GM23338 (cell line): ENCODE measurements at regions not wholly inside any gene's neighbourhood (a gene's known extent, or its start where the extent isn't known, plus 50 kb on each side); places are given as distances from the start of the nearest gene placed in this dataset.

Source experiments
- ATAC-seq: fragments of 200-7000 bp; cut with Tn5 transposase; 3 replicates; pipeline ENCODE4 v1.9.1; 2020
- DNase-seq: peaks from one replicate; pipeline ENCODE4 v3.0.0-alpha.2; 2015; ENCODE audit warnings: low spot score
- H2AFZ ChIP-seq: fragments of 200-600 bp; sonication (generic); 2 replicates; pipeline ENCODE4 v1.8.0; 2016; ENCODE audit warnings: antibody characterized with exemption, mild to moderate bottlenecking, moderate library complexity
- H3F3A ChIP-seq: fragments of 200-600 bp; sonication (generic); replicated peaks from 2 replicates; pipeline ENCODE4 v1.8.0; 2017; ENCODE audit warnings: antibody characterized with exemption, mixed run types, low read depth
- H3K27ac ChIP-seq: fragments of 200-600 bp; sonication (generic); 2 replicates; pipeline ENCODE4 v1.6.1; 2016; ENCODE audit warnings: low read depth
- H3K27me3 ChIP-seq: fragments of 200-600 bp; sonication (generic); 2 replicates; pipeline ENCODE4 v1.8.0; 2016; ENCODE audit warnings: mild to moderate bottlenecking, mixed run types, moderate library complexity; ENCODE audit not compliant: insufficient read depth
- H3K36me3 ChIP-seq: fragments of 200-600 bp; sonication (generic); 2 replicates; pipeline ENCODE4 v1.8.0; 2016; ENCODE audit warnings: mild to moderate bottlenecking; ENCODE audit not compliant: insufficient read depth
- H3K4me1 ChIP-seq: fragments of 200-600 bp; sonication (generic); 2 replicates; pipeline ENCODE4 v1.8.0; 2016; ENCODE audit warnings: mild to moderate bottlenecking, moderate library complexity; ENCODE audit not compliant: insufficient read depth
- H3K4me2 ChIP-seq: fragments of 200-600 bp; sonication (generic); 2 replicates; pipeline ENCODE4 v1.7.1; 2017; ENCODE audit warnings: mixed run types
- H3K4me3 ChIP-seq: fragments of 200-600 bp; sonication (generic); 2 replicates; pipeline ENCODE4 v1.6.1; 2016; ENCODE audit warnings: mixed run types
- H3K79me2 ChIP-seq: fragments of 200-600 bp; sonication (generic); replicated peaks from 2 replicates; pipeline ENCODE4 v1.8.0; 2017; ENCODE audit warnings: mild to moderate bottlenecking; ENCODE audit not compliant: insufficient read depth
- H3K9me2 ChIP-seq: fragments of 200-600 bp; sonication (generic); 2 replicates; pipeline ENCODE4 v1.8.0; 2017; ENCODE audit not compliant: insufficient read depth
- H4K20me1 ChIP-seq: fragments of 200-600 bp; sonication (generic); replicated peaks from 2 replicates; pipeline ENCODE4 v1.8.0; 2017; ENCODE audit warnings: mild to moderate bottlenecking; ENCODE audit not compliant: insufficient read depth
- H3K27ac Mint-ChIP-seq: 2 replicates; pipeline ENCODE4 v1.8.0; 2020; ENCODE audit warnings: inconsistent platforms, mild to moderate bottlenecking, moderate library complexity, mixed read lengths
- H3K27me3 Mint-ChIP-seq: 3 replicates; pipeline ENCODE4 v1.8.0; 2022; ENCODE audit warnings: low read depth, mild to moderate bottlenecking, moderate library complexity, mixed read lengths, inconsistent platforms; ENCODE audit not compliant: insufficient read depth, poor library complexity
- H3K36me3 Mint-ChIP-seq: 3 replicates; pipeline ENCODE4 v1.8.0; 2021; ENCODE audit warnings: low read depth, mild to moderate bottlenecking, inconsistent platforms, moderate library complexity, mixed read lengths
- H3K4me1 Mint-ChIP-seq: 3 replicates; pipeline ENCODE4 v1.8.0; 2020; ENCODE audit warnings: mild to moderate bottlenecking, inconsistent platforms, mixed read lengths
- H3K4me3 Mint-ChIP-seq: 3 replicates; pipeline ENCODE4 v1.8.0; 2021; ENCODE audit warnings: moderate library complexity, mild to moderate bottlenecking, inconsistent platforms, mixed read lengths
- H3K9me3 Mint-ChIP-seq: 3 replicates; pipeline ENCODE4 v1.8.0; 2020; ENCODE audit warnings: moderate library complexity, mild to moderate bottlenecking, inconsistent platforms, mixed read lengths
- CREB1 ChIP-seq: fragments of 250-450 bp; sonication (Bioruptor Pico); IDR thresholded peaks from 2 replicates; pipeline ENCODE4 v1.5.0; 2020; ENCODE audit warnings: low read depth, mild to moderate bottlenecking, moderate library complexity
- EZH2 ChIP-seq: fragments of 200-600 bp; sonication (generic); IDR thresholded peaks from one replicate; pipeline ENCODE4 v1.8.0; 2017; ENCODE audit warnings: antibody characterized with exemption, mild to moderate bottlenecking, low read depth; ENCODE audit not compliant: unreplicated experiment
- EZH2phosphoT487 ChIP-seq: fragments of 200-600 bp; sonication (generic); IDR thresholded peaks from one replicate; pipeline ENCODE4 v1.8.1; 2018; ENCODE audit warnings: antibody characterized with exemption; ENCODE audit not compliant: unreplicated experiment
- JUNB ChIP-seq: IDR thresholded peaks from one replicate; pipeline ENCODE4 v1.6.1; 2016; ENCODE audit warnings: antibody characterized with exemption; ENCODE audit not compliant: unreplicated experiment
- NANOG ChIP-seq: IDR thresholded peaks from 2 replicates; pipeline ENCODE4 v1.6.1; 2016; ENCODE audit warnings: antibody characterized with exemption, borderline replicate concordance
- POLR2AphosphoS5 ChIP-seq: IDR thresholded peaks from 2 replicates; pipeline ENCODE4 v1.6.1; 2016; ENCODE audit warnings: antibody characterized with exemption, low read depth
- STAT1 ChIP-seq: IDR thresholded peaks from one replicate; pipeline ENCODE4 v1.6.1; 2016; ENCODE audit warnings: antibody characterized with exemption; ENCODE audit not compliant: unreplicated experiment
- ZNF114 ChIP-seq: fragments of 250-450 bp; sonication (Bioruptor Pico); IDR thresholded peaks from 2 replicates; pipeline ENCODE4 v1.5.0; 2020; ENCODE audit warnings: mild to moderate bottlenecking, moderate library complexity
- ZNF331 ChIP-seq: fragments of 250-450 bp; sonication (Bioruptor Pico); IDR thresholded peaks from 2 replicates; pipeline ENCODE4 v1.5.0; 2020; ENCODE audit warnings: low read depth, mild to moderate bottlenecking, moderate library complexity
- ZNF462 ChIP-seq: fragments of 250-450 bp; sonication (Bioruptor Pico); IDR thresholded peaks from 2 replicates; pipeline ENCODE4 v1.5.0; 2020; ENCODE audit warnings: mild to moderate bottlenecking, moderate library complexity
- TF ChIP-seq, protein P1 (sequence below): IDR thresholded peaks from 2 replicates; pipeline ENCODE4 v1.6.1; 2016; ENCODE audit warnings: antibody characterized with exemption
- TF ChIP-seq, protein P2 (sequence below), 2 experiments: fragments of 200-600 bp in 1 of 2; sonication (generic) in 1 of 2; conservative IDR thresholded peaks; 2 replicates each; pipeline versions ENCODE4 v1.5.1 to v1.6.1; 2016 to 2017; ENCODE audit warnings: antibody characterized with exemption in 2 of 2, low read depth in 2 of 2, mild to moderate bottlenecking in 2 of 2, moderate library complexity in 1 of 2
- TF ChIP-seq, protein P3 (sequence below): IDR thresholded peaks from one replicate; pipeline ENCODE4 v1.6.1; 2018; ENCODE audit warnings: antibody characterized with exemption; ENCODE audit not compliant: unreplicated experiment

- Histone ChIP-seq H2AFZ (peak overlapping the region; percentile 70; the same call in 1 of the 2 replicates), H4K20me1 (no peaks in the 10 kb centered on the region), H3K36me3 (no peaks in the 10 kb centered on the region), H3F3A (no peaks in the 10 kb centered on the region), H3K4me1 (peaks cover 31% of the 10 kb centered on the region), H3K4me2 (no peak overlapping the region; the same call in 1 of the 2 replicates), H3K4me3 (no peak overlapping the region), H3K79me2 (no peaks in the 10 kb centered on the region), H3K27me3 (no peaks in the 10 kb centered on the region), H3K9me2 (no peaks in the 10 kb centered on the region), H3K27ac (no peak overlapping the region)
- no peak for DNase-seq
- H3K4me3 Mint-ChIP-seq = no peak overlapping the region
- H3K27me3 Mint-ChIP-seq = peaks cover 2% of the 10 kb centered on the region
- ATAC-seq = no peak
- TF ChIP-seq ZNF462 (CRISPR knock-in tag) = no peak
- no peak for TF ChIP-seq STAT1
- TF ChIP-seq EZH2phosphoT487 = no peak
- TF ChIP-seq JUNB = no peak
- TF ChIP-seq, protein P1, sequence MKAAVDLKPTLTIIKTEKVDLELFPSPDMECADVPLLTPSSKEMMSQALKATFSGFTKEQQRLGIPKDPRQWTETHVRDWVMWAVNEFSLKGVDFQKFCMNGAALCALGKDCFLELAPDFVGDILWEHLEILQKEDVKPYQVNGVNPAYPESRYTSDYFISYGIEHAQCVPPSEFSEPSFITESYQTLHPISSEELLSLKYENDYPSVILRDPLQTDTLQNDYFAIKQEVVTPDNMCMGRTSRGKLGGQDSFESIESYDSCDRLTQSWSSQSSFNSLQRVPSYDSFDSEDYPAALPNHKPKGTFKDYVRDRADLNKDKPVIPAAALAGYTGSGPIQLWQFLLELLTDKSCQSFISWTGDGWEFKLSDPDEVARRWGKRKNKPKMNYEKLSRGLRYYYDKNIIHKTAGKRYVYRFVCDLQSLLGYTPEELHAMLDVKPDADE = no peak
- TF ChIP-seq POLR2AphosphoS5 = no peak
- TF ChIP-seq CREB1 (CRISPR knock-in tag) = no peak
- no peak for TF ChIP-seq EZH2
- TF ChIP-seq ZNF114 = no peak
- TF ChIP-seq ZNF331 = no peak
- TF ChIP-seq NANOG = no peak
- TF ChIP-seq, protein P2, sequence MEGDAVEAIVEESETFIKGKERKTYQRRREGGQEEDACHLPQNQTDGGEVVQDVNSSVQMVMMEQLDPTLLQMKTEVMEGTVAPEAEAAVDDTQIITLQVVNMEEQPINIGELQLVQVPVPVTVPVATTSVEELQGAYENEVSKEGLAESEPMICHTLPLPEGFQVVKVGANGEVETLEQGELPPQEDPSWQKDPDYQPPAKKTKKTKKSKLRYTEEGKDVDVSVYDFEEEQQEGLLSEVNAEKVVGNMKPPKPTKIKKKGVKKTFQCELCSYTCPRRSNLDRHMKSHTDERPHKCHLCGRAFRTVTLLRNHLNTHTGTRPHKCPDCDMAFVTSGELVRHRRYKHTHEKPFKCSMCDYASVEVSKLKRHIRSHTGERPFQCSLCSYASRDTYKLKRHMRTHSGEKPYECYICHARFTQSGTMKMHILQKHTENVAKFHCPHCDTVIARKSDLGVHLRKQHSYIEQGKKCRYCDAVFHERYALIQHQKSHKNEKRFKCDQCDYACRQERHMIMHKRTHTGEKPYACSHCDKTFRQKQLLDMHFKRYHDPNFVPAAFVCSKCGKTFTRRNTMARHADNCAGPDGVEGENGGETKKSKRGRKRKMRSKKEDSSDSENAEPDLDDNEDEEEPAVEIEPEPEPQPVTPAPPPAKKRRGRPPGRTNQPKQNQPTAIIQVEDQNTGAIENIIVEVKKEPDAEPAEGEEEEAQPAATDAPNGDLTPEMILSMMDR (conservative IDR thresholded peaks at IDR 0.05; ENCODE audit: low read depth in 2 of 2) = no peak
- TF ChIP-seq, protein P3, sequence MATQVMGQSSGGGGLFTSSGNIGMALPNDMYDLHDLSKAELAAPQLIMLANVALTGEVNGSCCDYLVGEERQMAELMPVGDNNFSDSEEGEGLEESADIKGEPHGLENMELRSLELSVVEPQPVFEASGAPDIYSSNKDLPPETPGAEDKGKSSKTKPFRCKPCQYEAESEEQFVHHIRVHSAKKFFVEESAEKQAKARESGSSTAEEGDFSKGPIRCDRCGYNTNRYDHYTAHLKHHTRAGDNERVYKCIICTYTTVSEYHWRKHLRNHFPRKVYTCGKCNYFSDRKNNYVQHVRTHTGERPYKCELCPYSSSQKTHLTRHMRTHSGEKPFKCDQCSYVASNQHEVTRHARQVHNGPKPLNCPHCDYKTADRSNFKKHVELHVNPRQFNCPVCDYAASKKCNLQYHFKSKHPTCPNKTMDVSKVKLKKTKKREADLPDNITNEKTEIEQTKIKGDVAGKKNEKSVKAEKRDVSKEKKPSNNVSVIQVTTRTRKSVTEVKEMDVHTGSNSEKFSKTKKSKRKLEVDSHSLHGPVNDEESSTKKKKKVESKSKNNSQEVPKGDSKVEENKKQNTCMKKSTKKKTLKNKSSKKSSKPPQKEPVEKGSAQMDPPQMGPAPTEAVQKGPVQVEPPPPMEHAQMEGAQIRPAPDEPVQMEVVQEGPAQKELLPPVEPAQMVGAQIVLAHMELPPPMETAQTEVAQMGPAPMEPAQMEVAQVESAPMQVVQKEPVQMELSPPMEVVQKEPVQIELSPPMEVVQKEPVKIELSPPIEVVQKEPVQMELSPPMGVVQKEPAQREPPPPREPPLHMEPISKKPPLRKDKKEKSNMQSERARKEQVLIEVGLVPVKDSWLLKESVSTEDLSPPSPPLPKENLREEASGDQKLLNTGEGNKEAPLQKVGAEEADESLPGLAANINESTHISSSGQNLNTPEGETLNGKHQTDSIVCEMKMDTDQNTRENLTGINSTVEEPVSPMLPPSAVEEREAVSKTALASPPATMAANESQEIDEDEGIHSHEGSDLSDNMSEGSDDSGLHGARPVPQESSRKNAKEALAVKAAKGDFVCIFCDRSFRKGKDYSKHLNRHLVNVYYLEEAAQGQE = no peak
- no peak overlapping the region; the same call in 1 of the 2 replicates for H3K27ac Mint-ChIP-seq
- no peaks in the 10 kb centered on the region for H3K36me3 Mint-ChIP-seq
- peaks cover 27% of the 10 kb centered on the region for H3K4me1 Mint-ChIP-seq
- H3K9me3 Mint-ChIP-seq = no peaks in the 10 kb centered on the region
Observed at GRCh38 chr4:163269166-163269565, 63.2 kb downstream of the NPY1R start.
